SK-N-MC (cell line): ENCODE measurements at regions not wholly inside any gene's neighbourhood (a gene's known extent, or its start where the extent isn't known, plus 50 kb on each side); places are given as distances from the start of the nearest gene placed in this dataset.

Source experiments
- EZH2 ChIP-seq: fragments of 200-600 bp; sonication (generic); IDR thresholded peaks from one replicate; pipeline ENCODE4 v1.6.1; 2017; ENCODE audit warnings: antibody characterized with exemption
- FOXP2 ChIP-seq: optimal IDR thresholded peaks from 2 replicates; pipeline ENCODE3; 2011; ENCODE audit warnings: mild to moderate bottlenecking, moderate library complexity; ENCODE audit not compliant: insufficient read depth; ENCODE audit errors: extremely low read length, control extremely low read depth
- POLR2AphosphoS5 ChIP-seq: IDR thresholded peaks from 2 replicates; pipeline ENCODE4 v1.6.1; 2012; ENCODE audit warnings: mild to moderate bottlenecking, low read depth, low read length, borderline replicate concordance

- TF ChIP-seq EZH2 (no peak), POLR2AphosphoS5 (no peak), FOXP2 (no peak)
Measured at GRCh38 chr12:131356485-131357184, 354.3 kb upstream of the SFSWAP start.
